ENCODE measurements at regions not wholly inside any gene's neighbourhood (a gene's known extent, or its start where the extent isn't known, plus 50 kb on each side); places are given as distances from the start of the nearest gene placed in this dataset.

- TF ChIP-seq GATA1 (IDR thresholded peaks at IDR 0.05; ENCODE audit: low read depth, low read length), result no peak
- no peak for TF ChIP-seq POLR2A (IDR thresholded peaks at IDR 0.05; ENCODE audit: low read length)
- no peak for DNase-seq
These were observed 986.7 kb upstream of the MIR17HG start for GRCh38 chr13:90360785-90361184.

DNA sequence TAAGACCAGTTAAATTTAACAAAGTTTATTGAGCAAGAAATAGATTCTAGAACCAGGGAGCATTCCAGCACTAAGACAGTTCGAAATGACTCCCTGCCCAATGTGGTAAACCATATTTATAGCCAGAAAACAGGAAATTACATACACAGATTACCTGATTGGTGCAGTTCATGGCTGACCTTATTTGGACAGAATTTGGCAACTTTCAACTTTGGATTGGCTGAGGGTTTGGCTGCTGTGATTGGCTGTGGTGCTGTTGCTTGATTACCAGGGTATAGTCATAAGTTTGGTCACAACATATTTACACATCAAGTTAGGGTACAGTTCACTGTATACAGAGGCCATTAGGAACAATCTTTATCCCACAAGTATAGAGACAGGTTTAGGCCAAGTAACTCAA, 984.8 kb upstream of the MIR17HG start:
- TF ChIP-seq POLR2A (IDR thresholded peaks at IDR 0.05; ENCODE audit: low read length) (no peak), GATA1 (IDR thresholded peaks at IDR 0.05; ENCODE audit: low read depth, low read length) (no peak)
- peak in 1 of 2 experiments; percentile 2 for DNase-seq

GRCh38 chr13:90365130-90365529, 982.4 kb upstream of the MIR17HG start:
- DNase-seq, result no peak
- no peak for TF ChIP-seq GATA1 (IDR thresholded peaks at IDR 0.05; ENCODE audit: low read depth, low read length)
- TF ChIP-seq POLR2A (IDR thresholded peaks at IDR 0.05; ENCODE audit: low read length), result no peak

GRCh38 chr13:90374168-90374567, 973.3 kb upstream of the MIR17HG start:
- DNase-seq, result no peak
- TF ChIP-seq POLR2A (IDR thresholded peaks at IDR 0.05; ENCODE audit: low read length) (no peak), GATA1 (IDR thresholded peaks at IDR 0.05; ENCODE audit: low read depth, low read length) (no peak)

- no peak for DNase-seq
- TF ChIP-seq POLR2A (IDR thresholded peaks at IDR 0.05; ENCODE audit: low read length) (no peak), GATA1 (IDR thresholded peaks at IDR 0.05; ENCODE audit: low read depth, low read length) (no peak)
These were observed 971.6 kb upstream of the MIR17HG start for GRCh38 chr13:90375851-90376250.

- TF ChIP-seq GATA1 (IDR thresholded peaks at IDR 0.05; ENCODE audit: low read depth, low read length), result no peak
- no peak for TF ChIP-seq POLR2A (IDR thresholded peaks at IDR 0.05; ENCODE audit: low read length)
- no peak for DNase-seq
These were observed 965.1 kb upstream of the MIR17HG start for GRCh38 chr13:90382425-90382824.

DNA sequence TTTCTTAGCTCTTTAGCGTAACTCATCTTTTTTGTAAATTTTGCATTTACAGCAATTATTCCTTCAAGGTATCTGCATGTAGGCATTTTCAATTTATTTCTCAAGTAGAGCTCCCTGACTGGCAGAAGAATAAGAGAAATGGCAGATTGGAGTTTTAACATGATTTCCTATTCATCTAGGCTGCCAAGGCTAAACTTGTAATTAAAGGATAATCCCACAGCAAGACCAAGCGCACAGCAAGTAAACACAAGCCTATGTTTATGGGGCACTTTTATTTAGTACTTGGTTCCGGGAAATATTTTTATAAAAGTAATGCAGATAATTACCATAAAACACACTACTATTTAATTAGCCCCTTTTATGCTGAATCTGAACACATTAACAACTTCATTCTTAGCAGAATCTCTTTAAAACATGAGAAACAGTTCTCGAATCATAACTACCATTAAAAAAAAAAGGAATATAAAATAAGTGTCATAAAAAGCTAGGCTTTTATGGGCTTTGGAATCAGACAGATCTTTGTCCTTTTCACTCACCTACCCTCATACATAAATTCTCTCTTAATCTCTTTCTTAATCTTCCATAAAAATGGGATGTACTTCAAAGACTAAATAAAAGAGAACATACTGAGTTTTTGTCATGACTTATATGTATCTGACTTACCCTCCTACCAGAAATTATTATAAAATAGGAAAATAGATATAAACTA, 961.6 kb upstream of the MIR17HG start:
- DNase-seq, result no peak
- TF ChIP-seq POLR2A (IDR thresholded peaks at IDR 0.05; ENCODE audit: low read length), result no peak
- TF ChIP-seq GATA1 (IDR thresholded peaks at IDR 0.05; ENCODE audit: low read depth, low read length), result no peak

DNA sequence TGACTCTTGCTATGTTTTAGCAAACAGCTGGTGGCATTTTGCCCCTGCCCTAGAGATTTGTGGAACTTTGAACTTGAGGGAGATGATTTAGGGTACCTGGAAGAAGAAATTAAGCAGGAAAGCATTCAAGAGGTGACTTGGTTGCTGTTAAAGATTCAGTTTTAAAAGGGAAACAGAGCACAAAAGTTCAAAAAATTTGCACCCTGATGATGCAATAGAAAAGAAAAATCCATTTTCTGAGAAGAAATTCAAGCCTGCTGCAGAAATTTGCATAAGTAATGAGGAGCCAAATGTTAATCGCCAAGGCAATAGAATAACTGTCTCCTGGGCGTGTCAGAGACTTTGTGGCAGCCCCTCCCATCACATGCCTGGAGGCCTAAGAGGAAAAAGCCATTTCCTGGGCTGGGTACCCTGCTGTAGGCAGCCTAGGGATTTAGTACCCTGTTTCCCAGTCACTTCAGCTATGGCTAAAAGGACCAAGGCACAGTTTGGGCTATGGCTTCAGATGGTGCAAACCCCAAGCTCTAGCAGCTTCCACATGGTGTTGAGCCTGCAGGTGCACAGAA, 958.5 kb upstream of the MIR17HG start:
- DNase-seq, result no peak
- TF ChIP-seq POLR2A (IDR thresholded peaks at IDR 0.05; ENCODE audit: low read length) (no peak), GATA1 (IDR thresholded peaks at IDR 0.05; ENCODE audit: low read depth, low read length) (no peak)

GRCh38 chr13:90389537-90389936, 958.0 kb upstream of the MIR17HG start:
- TF ChIP-seq GATA1 (IDR thresholded peaks at IDR 0.05; ENCODE audit: low read depth, low read length) (no peak), POLR2A (IDR thresholded peaks at IDR 0.05; ENCODE audit: low read length) (no peak)
- no peak for DNase-seq

GRCh38 chr13:90393408-90393807, 954.1 kb upstream of the MIR17HG start:
- no peak for DNase-seq
- TF ChIP-seq GATA1 (IDR thresholded peaks at IDR 0.05; ENCODE audit: low read depth, low read length), result no peak
- no peak for TF ChIP-seq POLR2A (IDR thresholded peaks at IDR 0.05; ENCODE audit: low read length)

- no peak for DNase-seq
- TF ChIP-seq POLR2A (IDR thresholded peaks at IDR 0.05; ENCODE audit: low read length) (no peak), GATA1 (IDR thresholded peaks at IDR 0.05; ENCODE audit: low read depth, low read length) (no peak)
These were observed 952.1 kb upstream of the MIR17HG start for GRCh38 chr13:90395348-90395747.

DNA sequence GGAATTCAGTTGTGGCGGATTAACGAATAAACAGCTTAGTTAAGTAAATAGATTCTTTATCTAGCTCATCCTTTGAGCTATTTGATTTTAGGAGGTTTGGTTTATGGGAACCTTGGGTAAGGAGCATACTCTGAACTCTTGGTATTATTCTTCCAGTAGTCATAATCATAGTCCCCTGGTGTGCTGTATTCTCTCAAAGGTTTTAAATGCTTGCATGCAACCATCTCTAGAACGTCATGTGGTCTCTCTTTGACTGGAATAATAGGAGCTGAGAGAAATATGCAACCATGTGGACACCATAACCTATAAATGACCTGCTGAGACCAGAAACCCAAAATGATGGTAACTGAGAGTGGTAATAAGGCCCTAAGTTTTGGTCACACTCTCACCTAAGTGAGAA, 951.6 kb upstream of the MIR17HG start:
- DNase-seq, result no peak
- TF ChIP-seq POLR2A (IDR thresholded peaks at IDR 0.05; ENCODE audit: low read length) (no peak), GATA1 (IDR thresholded peaks at IDR 0.05; ENCODE audit: low read depth, low read length) (no peak)

GRCh38 chr13:90396266-90396665, 951.2 kb upstream of the MIR17HG start:
- TF ChIP-seq POLR2A (IDR thresholded peaks at IDR 0.05; ENCODE audit: low read length) (no peak), GATA1 (IDR thresholded peaks at IDR 0.05; ENCODE audit: low read depth, low read length) (no peak)
- DNase-seq, result no peak

DNA sequence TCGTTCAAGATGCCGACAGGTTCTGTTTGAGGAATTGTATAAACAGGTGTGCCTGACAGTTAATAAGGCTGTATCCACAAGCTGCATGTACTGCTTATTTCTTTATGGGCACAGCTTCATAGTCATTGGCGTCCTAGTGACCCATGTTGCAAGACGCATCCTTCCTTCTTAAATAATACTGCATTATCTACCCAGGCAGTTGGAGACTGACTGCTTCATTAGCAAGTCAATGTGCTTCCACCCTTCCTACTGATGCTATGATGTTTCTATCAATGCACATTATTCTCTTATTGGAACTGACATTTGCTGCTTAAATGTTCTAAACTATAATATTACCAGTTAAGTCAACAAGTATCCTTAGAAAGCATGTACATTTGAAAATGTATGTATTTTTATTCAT, 950.0 kb upstream of the MIR17HG start:
- DNase-seq, result no peak
- TF ChIP-seq GATA1 (IDR thresholded peaks at IDR 0.05; ENCODE audit: low read depth, low read length) (no peak), POLR2A (IDR thresholded peaks at IDR 0.05; ENCODE audit: low read length) (no peak)

- TF ChIP-seq GATA1 (IDR thresholded peaks at IDR 0.05; ENCODE audit: low read depth, low read length) (no peak), POLR2A (IDR thresholded peaks at IDR 0.05; ENCODE audit: low read length) (no peak)
- no peak for DNase-seq
These were observed 947.1 kb upstream of the MIR17HG start for GRCh38 chr13:90400372-90400771.

Data from erythroblast (primary cell).